ENCODE measurements at regions not wholly inside any gene's neighbourhood (a gene's known extent, or its start where the extent isn't known, plus 50 kb on each side); places are given as distances from the start of the nearest gene placed in this dataset.

- TF ChIP-seq, protein P1, sequence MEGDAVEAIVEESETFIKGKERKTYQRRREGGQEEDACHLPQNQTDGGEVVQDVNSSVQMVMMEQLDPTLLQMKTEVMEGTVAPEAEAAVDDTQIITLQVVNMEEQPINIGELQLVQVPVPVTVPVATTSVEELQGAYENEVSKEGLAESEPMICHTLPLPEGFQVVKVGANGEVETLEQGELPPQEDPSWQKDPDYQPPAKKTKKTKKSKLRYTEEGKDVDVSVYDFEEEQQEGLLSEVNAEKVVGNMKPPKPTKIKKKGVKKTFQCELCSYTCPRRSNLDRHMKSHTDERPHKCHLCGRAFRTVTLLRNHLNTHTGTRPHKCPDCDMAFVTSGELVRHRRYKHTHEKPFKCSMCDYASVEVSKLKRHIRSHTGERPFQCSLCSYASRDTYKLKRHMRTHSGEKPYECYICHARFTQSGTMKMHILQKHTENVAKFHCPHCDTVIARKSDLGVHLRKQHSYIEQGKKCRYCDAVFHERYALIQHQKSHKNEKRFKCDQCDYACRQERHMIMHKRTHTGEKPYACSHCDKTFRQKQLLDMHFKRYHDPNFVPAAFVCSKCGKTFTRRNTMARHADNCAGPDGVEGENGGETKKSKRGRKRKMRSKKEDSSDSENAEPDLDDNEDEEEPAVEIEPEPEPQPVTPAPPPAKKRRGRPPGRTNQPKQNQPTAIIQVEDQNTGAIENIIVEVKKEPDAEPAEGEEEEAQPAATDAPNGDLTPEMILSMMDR (IDR thresholded peaks at IDR 0.05): no peak
- TF ChIP-seq POLR2A (IDR thresholded peaks at IDR 0.05): no peak
Observed at GRCh38 chr5:68861099-68861498, 232.7 kb upstream of the SLC30A5 start.
